ENCODE measurements at regions not wholly inside any gene's neighbourhood (a gene's known extent, or its start where the extent isn't known, plus 50 kb on each side); places are given as distances from the start of the nearest gene placed in this dataset.

DNA sequence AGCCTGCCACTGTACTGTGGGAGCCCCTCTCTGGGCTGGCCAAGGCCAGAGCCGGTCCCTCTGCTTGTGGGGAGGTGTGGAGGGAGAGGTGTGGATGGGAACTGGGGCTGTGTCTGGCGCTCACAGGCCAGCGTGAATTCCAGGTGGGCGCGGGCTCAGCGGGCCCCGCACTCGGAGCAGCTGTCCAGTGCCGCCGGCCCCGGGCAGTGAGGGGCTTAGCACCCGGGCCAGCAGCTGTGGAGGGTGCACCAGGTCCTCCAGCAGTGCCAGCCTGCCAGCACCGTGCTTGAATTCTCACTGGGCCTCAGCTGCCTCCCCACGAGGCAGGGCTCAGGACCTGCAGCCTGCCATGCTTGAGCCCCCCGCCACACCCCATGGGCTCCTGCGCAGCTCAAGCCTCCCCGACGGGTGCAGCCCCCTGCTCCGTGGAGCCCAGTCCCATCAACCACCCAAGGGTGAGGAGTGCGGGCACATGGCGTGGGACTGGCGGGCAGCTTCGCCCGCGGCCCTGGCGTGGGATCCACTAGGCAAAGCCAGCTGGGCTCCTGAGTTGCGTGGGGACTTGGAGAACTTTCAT is 69.5 kb upstream of the ABCA12 start:
- TF ChIP-seq, protein P1, sequence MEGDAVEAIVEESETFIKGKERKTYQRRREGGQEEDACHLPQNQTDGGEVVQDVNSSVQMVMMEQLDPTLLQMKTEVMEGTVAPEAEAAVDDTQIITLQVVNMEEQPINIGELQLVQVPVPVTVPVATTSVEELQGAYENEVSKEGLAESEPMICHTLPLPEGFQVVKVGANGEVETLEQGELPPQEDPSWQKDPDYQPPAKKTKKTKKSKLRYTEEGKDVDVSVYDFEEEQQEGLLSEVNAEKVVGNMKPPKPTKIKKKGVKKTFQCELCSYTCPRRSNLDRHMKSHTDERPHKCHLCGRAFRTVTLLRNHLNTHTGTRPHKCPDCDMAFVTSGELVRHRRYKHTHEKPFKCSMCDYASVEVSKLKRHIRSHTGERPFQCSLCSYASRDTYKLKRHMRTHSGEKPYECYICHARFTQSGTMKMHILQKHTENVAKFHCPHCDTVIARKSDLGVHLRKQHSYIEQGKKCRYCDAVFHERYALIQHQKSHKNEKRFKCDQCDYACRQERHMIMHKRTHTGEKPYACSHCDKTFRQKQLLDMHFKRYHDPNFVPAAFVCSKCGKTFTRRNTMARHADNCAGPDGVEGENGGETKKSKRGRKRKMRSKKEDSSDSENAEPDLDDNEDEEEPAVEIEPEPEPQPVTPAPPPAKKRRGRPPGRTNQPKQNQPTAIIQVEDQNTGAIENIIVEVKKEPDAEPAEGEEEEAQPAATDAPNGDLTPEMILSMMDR (conservative IDR thresholded peaks at IDR 0.05 in 1 of 2, IDR thresholded peaks at IDR 0.05 in 1 of 2; ENCODE audit: extremely low read depth in 1 of 2, insufficient read depth in 1 of 2, low read depth in 1 of 2, low read length in 2 of 2) = no peak
- no peak for TF ChIP-seq EZH2 (IDR thresholded peaks at IDR 0.05; ENCODE audit: borderline replicate concordance, low read length)
